Nephron (organoid): ENCODE measurements at regions not wholly inside any gene's neighbourhood (a gene's known extent, or its start where the extent isn't known, plus 50 kb on each side); places are given as distances from the start of the nearest gene placed in this dataset.

Experiments
- H3K27ac Mint-ChIP-seq, 3 experiments: 2 replicates each; pipeline ENCODE4 v1.8.0; 2020; ENCODE audit warnings: mixed read lengths in 3 of 3, mild to moderate bottlenecking in 2 of 3, moderate library complexity in 1 of 3
- H3K27me3 Mint-ChIP-seq: 2 replicates; pipeline ENCODE4 v1.8.0; 2021; ENCODE audit warnings: low read depth, mild to moderate bottlenecking, moderate library complexity, mixed read lengths
- H3K36me3 Mint-ChIP-seq: 2 replicates; pipeline ENCODE4 v1.8.0; 2020; ENCODE audit warnings: low read depth, mixed read lengths
- H3K4me1 Mint-ChIP-seq: 2 replicates; pipeline ENCODE4 v1.8.0; 2020; ENCODE audit warnings: mixed read lengths
- H3K4me3 Mint-ChIP-seq, 3 experiments: 2 replicates each; pipeline ENCODE4 v1.8.0; 2020; ENCODE audit warnings: mild to moderate bottlenecking in 3 of 3, mixed read lengths in 3 of 3, moderate library complexity in 2 of 3
- H3K9me3 Mint-ChIP-seq: 2 replicates; pipeline ENCODE4 v1.8.0; 2020; ENCODE audit warnings: mixed read lengths
- TF ChIP-seq, protein P1 (sequence below), 3 experiments: fragments of 200-600 bp; sonication (generic); IDR thresholded peaks; one replicate each; pipeline ENCODE4 v1.5.0; 2021; ENCODE audit warnings: antibody characterized with exemption in 3 of 3; ENCODE audit not compliant: unreplicated experiment in 3 of 3

DNA sequence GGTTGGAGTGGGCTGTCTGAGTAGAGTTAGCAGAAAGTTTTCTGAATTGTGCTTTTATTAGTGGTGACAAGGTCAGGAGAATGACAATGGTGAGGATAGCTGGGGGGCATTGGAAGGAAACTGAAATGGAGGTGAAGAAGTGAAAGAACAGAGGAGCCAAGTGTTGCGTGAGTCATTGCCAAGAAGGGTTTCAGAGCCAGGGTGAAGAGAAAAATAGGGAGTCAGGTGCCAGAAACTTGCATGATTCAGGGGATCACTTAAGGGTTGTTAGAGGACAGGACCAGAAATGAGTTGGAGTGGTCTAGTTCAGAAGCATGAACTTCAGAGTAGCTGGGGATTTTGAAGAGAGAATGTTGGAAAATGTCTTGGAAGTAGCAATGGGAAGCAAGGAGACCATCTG, 86.0 kb upstream of the GALNT15 start:
- Mint-ChIP-seq H3K9me3 (peaks cover 10% of the 10 kb centered on the region), H3K27ac (no peak overlapping the region), H3K4me3 (no peak overlapping the region)

DNA sequence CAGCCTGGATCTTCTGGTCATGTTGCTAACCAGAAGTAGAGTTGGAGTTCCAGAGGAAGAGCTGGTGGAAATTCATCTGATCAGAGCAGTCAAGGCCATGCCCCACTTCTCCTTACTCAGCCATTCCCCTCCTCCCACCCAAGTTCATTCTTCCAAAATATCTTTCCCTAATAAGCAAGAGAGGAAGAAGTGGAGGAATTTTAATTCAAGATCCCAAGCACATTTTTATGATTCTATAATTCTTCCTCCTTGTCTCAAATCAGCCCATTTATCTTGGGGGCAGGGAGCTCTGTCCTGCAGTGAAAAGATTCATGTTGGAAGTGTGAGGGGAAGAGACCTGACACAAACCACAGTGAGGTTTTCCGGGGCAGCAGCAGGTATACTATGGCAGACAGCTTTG, 85.0 kb upstream of the GALNT15 start:
- Mint-ChIP-seq H3K27ac (peak overlapping the region in 1 of 3 experiments; percentile 86), H3K9me3 (peaks cover 9% of the 10 kb centered on the region), H3K27me3 (peaks cover 4% of the 10 kb centered on the region), H3K4me3 (no peak overlapping the region), H3K4me1 (peaks cover 25% of the 10 kb centered on the region), H3K36me3 (no peaks in the 10 kb centered on the region)
- TF ChIP-seq, protein P1, sequence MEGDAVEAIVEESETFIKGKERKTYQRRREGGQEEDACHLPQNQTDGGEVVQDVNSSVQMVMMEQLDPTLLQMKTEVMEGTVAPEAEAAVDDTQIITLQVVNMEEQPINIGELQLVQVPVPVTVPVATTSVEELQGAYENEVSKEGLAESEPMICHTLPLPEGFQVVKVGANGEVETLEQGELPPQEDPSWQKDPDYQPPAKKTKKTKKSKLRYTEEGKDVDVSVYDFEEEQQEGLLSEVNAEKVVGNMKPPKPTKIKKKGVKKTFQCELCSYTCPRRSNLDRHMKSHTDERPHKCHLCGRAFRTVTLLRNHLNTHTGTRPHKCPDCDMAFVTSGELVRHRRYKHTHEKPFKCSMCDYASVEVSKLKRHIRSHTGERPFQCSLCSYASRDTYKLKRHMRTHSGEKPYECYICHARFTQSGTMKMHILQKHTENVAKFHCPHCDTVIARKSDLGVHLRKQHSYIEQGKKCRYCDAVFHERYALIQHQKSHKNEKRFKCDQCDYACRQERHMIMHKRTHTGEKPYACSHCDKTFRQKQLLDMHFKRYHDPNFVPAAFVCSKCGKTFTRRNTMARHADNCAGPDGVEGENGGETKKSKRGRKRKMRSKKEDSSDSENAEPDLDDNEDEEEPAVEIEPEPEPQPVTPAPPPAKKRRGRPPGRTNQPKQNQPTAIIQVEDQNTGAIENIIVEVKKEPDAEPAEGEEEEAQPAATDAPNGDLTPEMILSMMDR (IDR thresholded peaks at IDR 0.05; ENCODE audit: unreplicated experiment in 3 of 3), result no peak

More for the DNA sequence above, 86.0 kb upstream of the GALNT15 start:
- TF ChIP-seq, protein P1 (IDR thresholded peaks at IDR 0.05; ENCODE audit: unreplicated experiment in 3 of 3), result no peak
- peaks cover 22% of the 10 kb centered on the region for H3K4me1 Mint-ChIP-seq
- peaks cover 4% of the 10 kb centered on the region for H3K27me3 Mint-ChIP-seq
- no peaks in the 10 kb centered on the region for H3K36me3 Mint-ChIP-seq

DNA sequence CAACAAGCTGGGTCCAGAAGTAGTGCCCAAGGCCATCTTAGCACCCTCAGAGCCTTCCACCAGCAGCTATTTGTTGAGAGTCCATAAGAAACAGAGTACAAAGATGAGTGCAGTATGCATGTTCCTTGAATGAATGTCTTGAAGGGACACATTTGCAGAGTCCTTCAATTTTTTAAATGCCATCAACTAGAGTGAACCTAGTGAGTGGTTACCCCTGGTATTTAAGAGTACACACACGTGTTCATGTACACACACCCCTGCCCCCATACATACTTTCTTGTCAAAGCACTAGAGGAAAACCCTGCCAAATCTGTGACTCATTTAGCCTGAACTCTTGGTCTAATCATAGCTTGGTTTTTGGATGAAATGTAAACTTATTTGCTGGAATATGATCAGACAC, 84.5 kb upstream of the GALNT15 start:
- Mint-ChIP-seq H3K9me3 (peaks cover 4% of the 10 kb centered on the region), H3K27me3 (peaks cover 4% of the 10 kb centered on the region), H3K4me3 (no peak overlapping the region), H3K27ac (peak overlapping the region in 2 of 3 experiments; percentile 24 to 86), H3K36me3 (no peaks in the 10 kb centered on the region), H3K4me1 (peaks cover 28% of the 10 kb centered on the region)
- TF ChIP-seq, protein P1 (IDR thresholded peaks at IDR 0.05; ENCODE audit: unreplicated experiment in 3 of 3), result no peak

DNA sequence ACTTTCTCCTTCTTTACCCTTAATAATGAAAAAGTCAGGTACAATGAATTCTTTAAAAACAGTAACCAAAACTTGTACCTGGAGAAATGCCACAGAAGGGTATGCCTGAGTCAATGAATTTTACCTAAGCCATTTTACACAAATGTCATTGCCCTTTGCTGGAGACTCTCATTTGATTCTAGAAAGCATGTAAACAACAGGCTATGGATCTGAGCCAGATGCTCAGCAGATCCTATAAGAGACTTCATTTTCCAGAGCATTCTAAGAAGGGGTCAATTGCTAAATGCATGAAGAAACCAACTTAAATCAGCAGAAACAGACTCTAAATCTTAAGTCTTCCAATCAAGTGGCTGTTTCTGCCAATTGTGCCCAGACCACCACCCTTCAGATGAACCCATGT, 83.8 kb upstream of the GALNT15 start:
- TF ChIP-seq, protein P1 (IDR thresholded peaks at IDR 0.05; ENCODE audit: unreplicated experiment in 3 of 3), result no peak
- H3K4me1 Mint-ChIP-seq, result peaks cover 22% of the 10 kb centered on the region
- H3K27ac Mint-ChIP-seq, result peak overlapping the region in 1 of 3 experiments; percentile 86
- no peak overlapping the region for H3K4me3 Mint-ChIP-seq
- no peaks in the 10 kb centered on the region for H3K36me3 Mint-ChIP-seq
- H3K9me3 Mint-ChIP-seq, result no peaks in the 10 kb centered on the region
- peaks cover 4% of the 10 kb centered on the region for H3K27me3 Mint-ChIP-seq

DNA sequence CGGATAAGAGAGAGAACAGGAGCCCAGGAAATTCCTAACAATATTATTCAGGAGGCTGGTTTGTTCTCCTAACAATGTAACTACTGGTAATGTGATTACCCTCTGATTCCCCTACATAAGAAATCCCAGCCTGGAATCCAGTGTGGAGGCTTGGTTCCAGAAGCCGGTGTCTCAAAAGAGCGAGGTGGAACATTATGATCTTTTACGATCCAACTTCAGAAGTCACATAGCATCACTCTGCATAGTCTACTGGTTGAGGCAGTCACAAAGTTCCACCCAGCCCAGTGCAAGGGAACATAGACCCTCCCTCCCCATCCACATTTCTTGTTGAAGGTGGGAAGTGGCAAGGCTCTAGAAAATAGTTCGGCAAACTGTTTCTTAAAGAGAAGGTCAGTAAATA, 81.6 kb upstream of the GALNT15 start:
- no peaks in the 10 kb centered on the region for H3K36me3 Mint-ChIP-seq
- no peak overlapping the region for H3K4me3 Mint-ChIP-seq
- no peak overlapping the region for H3K27ac Mint-ChIP-seq
- H3K27me3 Mint-ChIP-seq, result no peaks in the 10 kb centered on the region
- TF ChIP-seq, protein P1 (IDR thresholded peaks at IDR 0.05; ENCODE audit: unreplicated experiment in 3 of 3), result no peak
- H3K9me3 Mint-ChIP-seq, result no peaks in the 10 kb centered on the region
- H3K4me1 Mint-ChIP-seq, result peaks cover 18% of the 10 kb centered on the region
